ENCODE measurements at regions not wholly inside any gene's neighbourhood (a gene's known extent, or its start where the extent isn't known, plus 50 kb on each side); places are given as distances from the start of the nearest gene placed in this dataset.

- DNase-seq: no peak
Measured at GRCh38 chr20:43863821-43864544, 50.7 kb upstream of the TOX2 start.

GRCh38 chr20:43863330-43863729 lies 51.3 kb upstream of the TOX2 start:
- DNase-seq: no peak

- no peak for DNase-seq
Measured at GRCh38 chr20:43862438-43862837, 52.2 kb upstream of the TOX2 start.

- no peak for DNase-seq
Measured at GRCh38 chr20:43859994-43860393, 54.7 kb upstream of the TOX2 start.

- no peak for DNase-seq
Measured at GRCh38 chr20:43857932-43858331, 56.7 kb upstream of the TOX2 start.

GRCh38 chr20:43857127-43857526 lies 57.5 kb upstream of the TOX2 start:
- DNase-seq: no peak

GRCh38 chr20:43855803-43856202 lies 58.8 kb upstream of the TOX2 start:
- no peak for DNase-seq

- no peak for DNase-seq
Measured at GRCh38 chr20:43853918-43854317, 60.7 kb upstream of the TOX2 start.

- DNase-seq: no peak
Measured at GRCh38 chr20:43853174-43853803, 61.4 kb upstream of the TOX2 start.

- DNase-seq: no peak
Measured at GRCh38 chr20:43849496-43850186, 65.0 kb upstream of the TOX2 start.

GRCh38 chr20:43846516-43846905 lies 68.1 kb upstream of the TOX2 start:
- no peak for DNase-seq

GRCh38 chr20:43844778-43845614 lies 69.7 kb upstream of the TOX2 start:
- peak; percentile 65 for DNase-seq

GRCh38 chr20:43843965-43844660 lies 70.5 kb upstream of the TOX2 start:
- DNase-seq: no peak

GRCh38 chr20:43843096-43843964 lies 71.3 kb upstream of the TOX2 start:
- no peak for DNase-seq

GRCh38 chr20:43842126-43843020 lies 72.3 kb upstream of the TOX2 start:
- no peak for DNase-seq

- no peak for DNase-seq
Measured at GRCh38 chr20:43840382-43841070, 74.1 kb upstream of the TOX2 start.

- no peak for DNase-seq
Measured at GRCh38 chr20:43839793-43840199, 74.9 kb upstream of the TOX2 start.

GRCh38 chr20:43838703-43839060 lies 76.0 kb upstream of the TOX2 start:
- DNase-seq: no peak

- no peak for DNase-seq
Measured at GRCh38 chr20:43837856-43838702, 76.6 kb upstream of the TOX2 start.
